GM19328 (cell line): ENCODE measurements at regions not wholly inside any gene's neighbourhood (a gene's known extent, or its start where the extent isn't known, plus 50 kb on each side); places are given as distances from the start of the nearest gene placed in this dataset.

Experiments
- ATAC-seq: cut with Tn5 transposase; IDR thresholded peaks from one replicate; pipeline ENCODE4 v1.9.1; 2021; ENCODE audit warnings: mild to moderate bottlenecking, moderate library complexity; ENCODE audit not compliant: unreplicated experiment

- ATAC-seq = no peak
Observed at GRCh38 chr5:161235569-161235968, 311.0 kb downstream of the GABRB2 start.

- ATAC-seq = no peak
Observed at GRCh38 chr5:161233553-161233952, 313.0 kb downstream of the GABRB2 start.

GRCh38 chr5:161230221-161230620 lies 316.3 kb downstream of the GABRB2 start:
- no peak for ATAC-seq

- ATAC-seq = no peak
Observed at GRCh38 chr5:161219816-161220215, 326.7 kb downstream of the GABRB2 start.

GRCh38 chr5:161216877-161217276 lies 329.6 kb downstream of the GABRB2 start:
- ATAC-seq = no peak

GRCh38 chr5:161212123-161212712 lies 334.3 kb downstream of the GABRB2 start:
- no peak for ATAC-seq

- no peak for ATAC-seq
Observed at GRCh38 chr5:161201558-161201957, 345.0 kb downstream of the GABRB2 start.

- ATAC-seq = no peak
Observed at GRCh38 chr5:161190778-161191177, 338.8 kb upstream of the ATP10B start.

- no peak for ATAC-seq
Observed at GRCh38 chr5:161190086-161190485, 338.1 kb upstream of the ATP10B start.

- no peak for ATAC-seq
Observed at GRCh38 chr5:161189452-161189851, 337.4 kb upstream of the ATP10B start.

- ATAC-seq = no peak
Observed at GRCh38 chr5:161183559-161183958, 331.5 kb upstream of the ATP10B start.

- no peak for ATAC-seq
Observed at GRCh38 chr5:161176221-161176620, 324.2 kb upstream of the ATP10B start.

- no peak for ATAC-seq
Observed at GRCh38 chr5:161169776-161170175, 317.8 kb upstream of the ATP10B start.

GRCh38 chr5:161167016-161167767 lies 315.2 kb upstream of the ATP10B start:
- no peak for ATAC-seq

- ATAC-seq = no peak
Observed at GRCh38 chr5:161165998-161166660, 314.1 kb upstream of the ATP10B start.

GRCh38 chr5:161157925-161158324 lies 305.9 kb upstream of the ATP10B start:
- no peak for ATAC-seq

- ATAC-seq = no peak
Observed at GRCh38 chr5:161155451-161155850, 303.4 kb upstream of the ATP10B start.

- ATAC-seq = no peak
Observed at GRCh38 chr5:161152415-161152940, 300.5 kb upstream of the ATP10B start.

GRCh38 chr5:161150441-161150988 lies 298.5 kb upstream of the ATP10B start:
- no peak for ATAC-seq

- ATAC-seq = no peak
Observed at GRCh38 chr5:161149078-161149477, 297.1 kb upstream of the ATP10B start.

GRCh38 chr5:161138751-161139455 lies 286.9 kb upstream of the ATP10B start:
- ATAC-seq = no peak
